Spleen (tissue), 11 donors: ENCODE measurements at regions not wholly inside any gene's neighbourhood (a gene's known extent, or its start where the extent isn't known, plus 50 kb on each side); places are given as distances from the start of the nearest gene placed in this dataset.

Source experiments
- DNase-seq: peaks from one replicate; pipeline ENCODE4 v3.0.0-alpha.2; 2020
- H3K27ac ChIP-seq, 8 donors: fragments of 200-600 bp; sonication (generic) in 7 of 8; 1 replicate in 4 of 8; 2 replicates in 4 of 8; pipeline versions ENCODE4 v1.5.0 to v1.8.0; 2016 to 2021; ENCODE audit warnings: inconsistent platforms in 4 of 8, mild to moderate bottlenecking in 4 of 8, moderate library complexity in 1 of 8
- H3K27me3 ChIP-seq, 7 donors: fragments of 200-600 bp; sonication (generic) in 6 of 7; replicated peaks in 1 of 7; 1 replicate in 4 of 7; 2 replicates in 3 of 7; pipeline versions ENCODE4 v1.5.0 to v1.8.0; 2016 to 2021; ENCODE audit warnings: inconsistent platforms in 3 of 7, mild to moderate bottlenecking in 1 of 7
- H3K36me3 ChIP-seq, 6 donors: fragments of 200-600 bp; sonication (generic) in 5 of 6; 1 replicate in 4 of 6; 2 replicates in 2 of 6; pipeline versions ENCODE4 v1.5.0 to v1.8.0; 2016 to 2021; ENCODE audit warnings: inconsistent platforms in 2 of 6
- H3K4me1 ChIP-seq, 6 donors: fragments of 200-600 bp; sonication (generic) in 5 of 6; 1 replicate in 3 of 6; 2 replicates in 3 of 6; pipeline versions ENCODE4 v1.5.0 to v1.8.0; 2016 to 2021; ENCODE audit warnings: inconsistent platforms in 3 of 6
- H3K4me3 ChIP-seq, 8 donors: fragments of 200-600 bp; sonication (generic) in 7 of 8; 1 replicate in 4 of 8; 2 replicates in 4 of 8; pipeline versions ENCODE4 v1.5.0 to v1.8.0; 2016 to 2021; ENCODE audit warnings: inconsistent platforms in 4 of 8, mild to moderate bottlenecking in 4 of 8, moderate library complexity in 2 of 8
- H3K9me3 ChIP-seq, 8 donors: fragments of 200-600 bp; sonication (generic) in 7 of 8; 1 replicate in 4 of 8; 2 replicates in 4 of 8; pipeline versions ENCODE4 v1.5.0 to v1.8.0; 2016 to 2021; ENCODE audit warnings: inconsistent platforms in 4 of 8
- CTCF ChIP-seq, 11 experiments: fragments of 200-600 bp in 7 of 11; fragments of 450-650 bp in 4 of 11; sonication (generic) in 4 of 11; IDR thresholded peaks in 8 of 11; conservative IDR thresholded peaks in 3 of 11; 1 replicate in 7 of 11; 2 replicates in 4 of 11; pipeline versions ENCODE4 v1.4.0 to v1.8.0; 2016 to 2021; ENCODE audit warnings: antibody characterized with exemption in 11 of 11, inconsistent platforms in 4 of 11, mild to moderate bottlenecking in 1 of 11
- POLR2A ChIP-seq, 3 donors: fragments of 450-650 bp; IDR thresholded peaks; one replicate each; pipeline ENCODE4 v1.5.1; 2017; ENCODE audit warnings: antibody characterized with exemption in 3 of 3, mild to moderate bottlenecking in 1 of 3
- POLR2AphosphoS5 ChIP-seq, 3 donors: sonication (generic); formaldehyde crosslinking; IDR thresholded peaks; one replicate each; pipeline ENCODE4 v1.5.1; 2017; ENCODE audit warnings: antibody characterized with exemption in 3 of 3
- WGBS, 5 donors: extraction: QIAGEN DNeasy Blood & Tissue Kit in 3 of 5; methylation state at CpG; one replicate each; pipeline versions ENCODE4 v1.1.5 to v1.1.7; 2013 to 2018; 5-methylcytosine and 5-hydroxymethylcytosine counted together
- intact Hi-C: fragments of 100-400 bp; cut with DNase I; formaldehyde crosslinking; loops from one replicate; pipeline ENCODE4 v1.15.0; 2023; ENCODE audit warnings: low total_unique reads
- donor health status: healthy with polysubstance abuse.
- donor health status: DM: no; HTN: no; CAD: no; lungs with moderate emphysema.
- donor health status: DM: no; HTN: no; CAD: no.
- donor health status: Bipolar disorder and iron deficiency.
- donor health status: healthy.
- donor health status: DM: no; HTN: no; CAD: no.
- donor health status: DM: yes; HTN: yes; CAD: no.

- Histone ChIP-seq H3K4me1 (peaks cover 4 to 32% (median 25%) of the 10 kb centered on the region in 6 donors), H3K27me3 (peaks cover 0 to 42% (median 0%) of the 10 kb centered on the region in 7 donors), H3K9me3 (peaks cover 0 to 3% (median 0%) of the 10 kb centered on the region in 8 donors), H3K4me3 (no peak overlapping the region), H3K27ac (no peak overlapping the region), H3K36me3 (no peaks in the 10 kb centered on the region)
- no peak for DNase-seq
- no peak for TF ChIP-seq POLR2AphosphoS5 (IDR thresholded peaks at IDR 0.05)
- no peak for TF ChIP-seq CTCF (IDR thresholded peaks at IDR 0.05 in 8 of 11, conservative IDR thresholded peaks at IDR 0.05 in 3 of 11)
- TF ChIP-seq POLR2A (IDR thresholded peaks at IDR 0.05), result no peak
- intact Hi-C loops, result no loop called here
- 86 to 93% (median 90%) methylated on average over 18 of the region's 18 CpGs for WGBS, 5 donors
Observed at GRCh38 chr6:169904051-169904922, 152.9 kb downstream of the ERMARD start.

GRCh38 chr6:169903122-169903521 lies 151.7 kb downstream of the ERMARD start:
- H3K36me3 ChIP-seq, result no peaks in the 10 kb centered on the region
- peaks cover 0 to 3% (median 0%) of the 10 kb centered on the region in 8 donors for H3K9me3 ChIP-seq
- intact Hi-C loops, result no loop called here
- WGBS, 5 donors, result 92 to 94% (median 93%) methylated on average over 18 of the region's 18 CpGs
- H3K27me3 ChIP-seq, result peaks cover 0 to 43% (median 0%) of the 10 kb centered on the region in 7 donors
- H3K4me3 ChIP-seq, result no peak overlapping the region
- no peak overlapping the region for H3K27ac ChIP-seq
- peaks cover 4 to 34% (median 25%) of the 10 kb centered on the region in 6 donors for H3K4me1 ChIP-seq
- TF ChIP-seq POLR2A (IDR thresholded peaks at IDR 0.05) (no peak), CTCF (IDR thresholded peaks at IDR 0.05 in 8 of 11, conservative IDR thresholded peaks at IDR 0.05 in 3 of 11) (no peak), POLR2AphosphoS5 (IDR thresholded peaks at IDR 0.05) (no peak)
- DNase-seq, result no peak

- H3K27me3 ChIP-seq, result peaks cover 0 to 43% (median 0%) of the 10 kb centered on the region in 7 donors
- TF ChIP-seq POLR2AphosphoS5 (IDR thresholded peaks at IDR 0.05) (no peak), CTCF (IDR thresholded peaks at IDR 0.05 in 8 of 11, conservative IDR thresholded peaks at IDR 0.05 in 3 of 11) (no peak), POLR2A (IDR thresholded peaks at IDR 0.05) (no peak)
- 93 to 94% (median 93%) methylated on average over 9 to 10 of the region's 10 CpGs for WGBS, 5 donors
- H3K4me3 ChIP-seq, result no peak overlapping the region
- H3K9me3 ChIP-seq, result peaks cover 0 to 3% (median 0%) of the 10 kb centered on the region in 8 donors
- intact Hi-C loops, result no loop called here
- no peak overlapping the region for H3K27ac ChIP-seq
- H3K36me3 ChIP-seq, result no peaks in the 10 kb centered on the region
- DNase-seq, result no peak
- peaks cover 4 to 34% (median 25%) of the 10 kb centered on the region in 6 donors for H3K4me1 ChIP-seq
Observed at GRCh38 chr6:169902604-169903003, 151.2 kb downstream of the ERMARD start.

GRCh38 chr6:169902070-169902469 lies 150.6 kb downstream of the ERMARD start:
- TF ChIP-seq CTCF (IDR thresholded peaks at IDR 0.05 in 8 of 11, conservative IDR thresholded peaks at IDR 0.05 in 3 of 11), result no peak
- no peak for TF ChIP-seq POLR2A (IDR thresholded peaks at IDR 0.05)
- TF ChIP-seq POLR2AphosphoS5 (IDR thresholded peaks at IDR 0.05), result no peak
- Histone ChIP-seq H3K9me3 (peaks cover 0 to 3% (median 0%) of the 10 kb centered on the region in 8 donors), H3K27ac (no peak overlapping the region), H3K36me3 (no peaks in the 10 kb centered on the region), H3K4me1 (peaks cover 4 to 34% (median 25%) of the 10 kb centered on the region in 6 donors), H3K27me3 (peaks cover 0 to 44% (median 0%) of the 10 kb centered on the region in 7 donors), H3K4me3 (no peak overlapping the region)
- no peak for DNase-seq
- 93 to 100% (median 98%) methylated on average over 2 of the region's 2 CpGs for WGBS, 5 donors
- intact Hi-C loops, result no loop called here
